Keratinocyte (primary cell): ENCODE measurements at regions not wholly inside any gene's neighbourhood (a gene's known extent, or its start where the extent isn't known, plus 50 kb on each side); places are given as distances from the start of the nearest gene placed in this dataset.

Source experiments
- DNase-seq: peaks from one replicate; pipeline ENCODE4 v3.0.0-alpha.2; 2011; ENCODE audit warnings: low read depth, missing footprints, low spot score
- FAIRE-seq: peaks from 2 replicates; lab custom pipeline; 2011; peaks lifted over from hg19 to GRCh38; lab: Jason Lieb, UNC
- H2AFZ ChIP-seq: 2 replicates; pipeline ENCODE4 v1.6.0; 2012; ENCODE audit warnings: low read length, control low read depth, inconsistent platforms; ENCODE audit not compliant: control insufficient read depth
- H3K27ac ChIP-seq: 2 replicates; pipeline ENCODE4 v1.5.1; 2011; ENCODE audit warnings: low read length; ENCODE audit not compliant: control insufficient read depth, insufficient read depth
- H3K27me3 ChIP-seq: 3 replicates; pipeline ENCODE4 v1.6.0; 2011; ENCODE audit warnings: low read length; ENCODE audit not compliant: control insufficient read depth, insufficient read depth; ENCODE audit errors: extremely low read depth
- H3K36me3 ChIP-seq, 2 experiments: 2 replicates in 1 of 2; 3 replicates in 1 of 2; pipeline ENCODE4 v1.5.1; 2011; ENCODE audit warnings: low read length in 2 of 2, mild to moderate bottlenecking in 1 of 2; ENCODE audit not compliant: control insufficient read depth in 2 of 2, insufficient read depth in 2 of 2; ENCODE audit errors: extremely low read depth in 1 of 2
- H3K4me1 ChIP-seq: 3 replicates; pipeline ENCODE4 v1.5.1; 2011; ENCODE audit warnings: low read length; ENCODE audit not compliant: control insufficient read depth, insufficient read depth; ENCODE audit errors: extremely low read depth
- H3K4me2 ChIP-seq: 3 replicates; pipeline ENCODE4 v1.6.0; 2011; ENCODE audit warnings: low read depth, low read length; ENCODE audit not compliant: control insufficient read depth, insufficient read depth; ENCODE audit errors: extremely low read depth
- H3K4me3 ChIP-seq, 3 experiments: fragments of 200-600 bp in 1 of 3; sonication (generic) in 1 of 3; 2 replicates in 2 of 3; 3 replicates in 1 of 3; pipeline ENCODE4 v1.5.1; 2011 to 2016; ENCODE audit warnings: low read length in 3 of 3, mild to moderate bottlenecking in 3 of 3, control low read depth in 2 of 3, inconsistent platforms in 1 of 3, low read depth in 1 of 3, mixed read lengths in 1 of 3, mixed run types in 1 of 3, moderate library complexity in 1 of 3; ENCODE audit not compliant: control insufficient read depth in 2 of 3, insufficient read depth in 2 of 3; ENCODE audit errors: extremely low read depth in 1 of 3
- H3K79me2 ChIP-seq: 2 replicates; pipeline ENCODE4 v1.6.0; 2012; ENCODE audit warnings: low read length; ENCODE audit not compliant: control insufficient read depth, insufficient read depth
- H3K9ac ChIP-seq: 3 replicates; pipeline ENCODE4 v1.6.0; 2011; ENCODE audit warnings: low read length; ENCODE audit not compliant: control insufficient read depth, insufficient read depth; ENCODE audit errors: extremely low read depth
- H3K9me1 ChIP-seq: 3 replicates; pipeline ENCODE4 v1.6.0; 2011; ENCODE audit warnings: low read length; ENCODE audit not compliant: control insufficient read depth, insufficient read depth; ENCODE audit errors: extremely low read depth
- H3K9me3 ChIP-seq: 2 replicates; pipeline ENCODE4 v1.5.1; 2012; ENCODE audit warnings: low read depth, low read length; ENCODE audit not compliant: control insufficient read depth
- H4K20me1 ChIP-seq: 3 replicates; pipeline ENCODE4 v1.6.0; 2011; ENCODE audit warnings: low read length; ENCODE audit not compliant: control insufficient read depth, insufficient read depth; ENCODE audit errors: extremely low read depth
- CTCF ChIP-seq, 3 experiments: IDR thresholded peaks in 1 of 3; conservative IDR thresholded peaks in 1 of 3; optimal IDR thresholded peaks in 1 of 3; 2 replicates in 2 of 3; 3 replicates in 1 of 3; pipeline versions ENCODE3 to v1.5.1; 2011; ENCODE audit warnings: low read length in 3 of 3, mild to moderate bottlenecking in 3 of 3, moderate library complexity in 2 of 3, control low read depth in 1 of 3, inconsistent platforms in 1 of 3; ENCODE audit not compliant: insufficient read depth in 2 of 3; ENCODE audit errors: extremely low read depth in 1 of 3
- EZH2 ChIP-seq: IDR thresholded peaks from one replicate; pipeline ENCODE4 v1.6.1; 2012; ENCODE audit warnings: inconsistent platforms, mild to moderate bottlenecking, low read length, moderate library complexity
- dilution Hi-C: fragments of 300-500 bp; cut with MboI; formaldehyde crosslinking; loops from one replicate; pipeline ENCODE4 v1.7.0; 2020; ENCODE audit warnings: low sequenced_read_pairs; ENCODE audit not compliant: extremely low pct_ligation_motif_present

GRCh38 chr9:109972026-109972882, 192.3 kb downstream of the PALM2AKAP2 start:
- no peak overlapping the region for H3K4me3 ChIP-seq
- FAIRE-seq: no peak

GRCh38 chr9:109973336-109973735, 193.3 kb downstream of the PALM2AKAP2 start:
- dilution Hi-C loops: no loop called here
- no peaks in the 10 kb centered on the region for H3K9me1 ChIP-seq
- no peak for FAIRE-seq

More at GRCh38 chr9:109972026-109972882, 192.3 kb downstream of the PALM2AKAP2 start:
- Histone ChIP-seq H3K27me3 (no peaks in the 10 kb centered on the region), H3K27ac (no peak overlapping the region), H3K9ac (no peak overlapping the region), H3K9me3 (no peaks in the 10 kb centered on the region), H3K9me1 (no peaks in the 10 kb centered on the region), H3K79me2 (no peaks in the 10 kb centered on the region), H2AFZ (no peak overlapping the region), H3K4me1 (no peaks in the 10 kb centered on the region), H4K20me1 (no peaks in the 10 kb centered on the region), H3K4me2 (no peak overlapping the region), H3K36me3 (no peaks in the 10 kb centered on the region)
- TF ChIP-seq CTCF (optimal IDR thresholded peaks at IDR 0.05 in 1 of 3, IDR thresholded peaks at IDR 0.05 in 1 of 3, conservative IDR thresholded peaks at IDR 0.05 in 1 of 3; ENCODE audit: extremely low read depth in 1 of 3, insufficient read depth in 2 of 3, low read length in 3 of 3) (no peak), EZH2 (no peak)
- no peak for DNase-seq
- dilution Hi-C loops: no loop called here

More at GRCh38 chr9:109973336-109973735, 193.3 kb downstream of the PALM2AKAP2 start:
- H4K20me1 ChIP-seq: no peaks in the 10 kb centered on the region
- no peaks in the 10 kb centered on the region for H3K36me3 ChIP-seq
- no peak overlapping the region for H3K4me3 ChIP-seq
- no peak overlapping the region for H3K27ac ChIP-seq
- DNase-seq: no peak
- no peak overlapping the region for H3K4me2 ChIP-seq
- no peaks in the 10 kb centered on the region for H3K9me3 ChIP-seq
- no peaks in the 10 kb centered on the region for H3K27me3 ChIP-seq
- no peak overlapping the region for H3K9ac ChIP-seq
- no peak overlapping the region for H2AFZ ChIP-seq
- no peak for TF ChIP-seq EZH2
- H3K79me2 ChIP-seq: no peaks in the 10 kb centered on the region
- H3K4me1 ChIP-seq: no peaks in the 10 kb centered on the region
